Glomerular visceral epithelial cell (primary cell): ENCODE measurements at regions not wholly inside any gene's neighbourhood (a gene's known extent, or its start where the extent isn't known, plus 50 kb on each side); places are given as distances from the start of the nearest gene placed in this dataset.

Experiments used
- DNase-seq: peaks from one replicate; pipeline ENCODE4 v3.0.0-alpha.2; 2016; ENCODE audit errors: extremely low spot score

DNA sequence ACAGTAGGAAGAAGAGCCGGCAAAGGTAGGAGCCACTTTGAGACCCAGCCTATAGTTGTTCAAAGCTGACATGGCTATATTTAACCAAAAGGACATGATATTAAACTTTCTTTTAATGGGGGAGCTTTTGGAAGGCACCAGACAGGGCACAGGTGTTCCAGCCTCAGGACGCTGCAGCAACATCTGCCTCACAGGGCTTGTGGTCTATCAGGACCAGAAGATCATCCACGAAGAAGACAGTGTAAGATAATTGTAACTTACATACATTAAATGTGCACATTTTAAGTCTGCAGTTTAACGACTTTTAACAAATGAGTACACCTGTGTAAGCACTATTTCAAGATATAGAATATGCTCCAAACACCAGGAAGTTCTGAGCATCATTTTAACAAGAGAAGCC lies 168.2 kb upstream of the PMEPA1 start:
- DNase-seq: no peak

DNA sequence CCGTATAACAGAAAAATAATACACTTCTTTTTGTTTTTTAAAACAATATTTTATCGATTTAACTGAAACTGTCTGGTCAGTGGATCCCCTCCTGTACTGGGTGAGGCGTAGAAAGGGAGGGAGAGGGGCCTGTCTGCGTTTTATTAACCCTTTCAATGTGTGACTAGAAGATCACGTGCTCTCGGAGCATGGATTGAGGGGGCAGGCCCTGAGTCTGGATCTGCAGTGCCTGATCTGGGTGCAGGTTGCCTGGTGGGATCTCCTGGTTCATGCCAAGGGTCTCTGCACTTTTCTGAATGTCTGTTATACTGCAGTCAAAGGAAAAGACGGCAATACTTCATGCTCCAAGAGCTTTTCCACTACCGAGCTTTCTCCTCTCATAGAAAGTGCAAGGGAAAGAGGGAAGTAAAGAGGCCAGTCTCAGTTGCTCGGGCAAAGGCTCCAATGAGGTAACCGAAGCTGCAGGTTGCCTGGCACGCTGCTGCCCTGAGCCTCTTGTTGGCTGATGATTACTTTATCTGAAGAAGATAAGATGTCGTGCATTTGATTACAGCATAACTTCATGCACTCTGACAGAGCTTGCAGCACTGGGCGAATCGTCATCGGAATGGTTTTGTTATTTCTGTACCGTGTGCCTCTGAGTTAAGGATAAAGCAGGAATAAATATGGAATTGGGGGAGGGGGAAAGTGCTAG lies 167.5 kb upstream of the PMEPA1 start:
- no peak for DNase-seq

DNA sequence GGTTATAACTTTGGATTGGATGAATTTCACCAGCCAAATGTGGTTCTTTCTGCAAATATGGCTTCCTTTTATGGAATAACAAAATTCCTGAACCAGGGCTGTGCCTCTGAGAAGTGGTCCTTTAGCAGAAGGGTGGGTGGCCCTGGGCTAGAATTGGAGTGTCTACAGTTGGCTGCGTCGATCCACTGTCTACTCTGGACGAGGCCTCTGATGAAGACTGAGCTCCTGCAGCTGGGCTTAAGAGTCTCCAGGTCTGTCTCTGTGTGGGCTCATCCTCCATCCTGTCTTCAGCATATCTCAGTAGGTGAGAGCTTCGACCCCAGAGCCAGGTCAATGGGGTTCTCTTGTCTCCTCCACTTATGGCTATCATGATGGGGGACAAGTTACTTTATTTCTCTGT lies 166.3 kb upstream of the PMEPA1 start:
- DNase-seq: no peak

DNA sequence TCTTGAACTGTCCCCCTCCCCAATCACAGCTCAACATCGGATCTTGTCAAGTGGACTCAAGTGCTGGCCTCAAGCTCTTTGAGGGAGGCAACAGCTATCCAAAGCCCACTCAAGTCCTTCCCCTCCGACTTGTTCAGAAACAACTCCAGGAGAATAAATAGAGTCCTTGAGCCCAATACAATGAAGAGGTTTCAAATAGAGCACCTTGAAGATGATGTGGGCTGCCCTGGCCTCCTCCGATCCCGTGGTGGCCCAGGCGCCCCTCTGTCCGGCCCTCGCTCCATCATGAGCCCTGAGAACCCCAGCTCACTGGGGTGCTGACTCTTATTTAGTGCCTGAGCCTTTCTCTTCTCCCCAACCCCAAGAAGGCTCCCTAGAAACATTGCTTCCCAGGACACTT lies 164.3 kb upstream of the PMEPA1 start:
- DNase-seq: no peak

DNA sequence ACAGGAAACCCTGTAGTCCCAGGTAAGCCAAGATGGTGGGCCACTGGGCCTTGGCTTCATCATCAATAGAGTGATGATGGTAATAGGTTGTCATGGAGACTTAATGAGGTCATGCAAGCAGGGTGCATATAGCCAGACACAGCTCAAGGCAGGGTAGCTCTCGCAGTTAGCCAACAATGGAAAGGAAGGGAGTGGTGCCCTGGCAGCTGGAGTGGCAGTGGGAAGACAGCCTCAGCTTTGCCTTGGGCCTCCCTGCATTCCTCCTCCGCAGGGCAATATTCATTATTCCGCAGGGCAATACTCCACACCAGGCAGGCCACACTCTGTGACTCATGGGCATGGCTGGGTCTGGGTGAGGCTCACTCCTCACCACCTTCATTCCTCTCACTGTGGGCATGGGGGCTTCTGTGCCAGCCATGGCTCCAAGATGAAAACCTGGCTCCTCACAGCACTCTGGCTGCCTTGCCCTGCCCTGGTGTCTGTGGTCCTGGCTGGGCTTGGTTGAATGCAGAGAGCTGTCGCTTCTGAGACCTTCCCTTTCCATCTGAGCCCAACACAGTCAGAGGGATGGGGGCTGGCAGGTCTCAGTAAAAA lies 163.1 kb upstream of the PMEPA1 start:
- no peak for DNase-seq

DNA sequence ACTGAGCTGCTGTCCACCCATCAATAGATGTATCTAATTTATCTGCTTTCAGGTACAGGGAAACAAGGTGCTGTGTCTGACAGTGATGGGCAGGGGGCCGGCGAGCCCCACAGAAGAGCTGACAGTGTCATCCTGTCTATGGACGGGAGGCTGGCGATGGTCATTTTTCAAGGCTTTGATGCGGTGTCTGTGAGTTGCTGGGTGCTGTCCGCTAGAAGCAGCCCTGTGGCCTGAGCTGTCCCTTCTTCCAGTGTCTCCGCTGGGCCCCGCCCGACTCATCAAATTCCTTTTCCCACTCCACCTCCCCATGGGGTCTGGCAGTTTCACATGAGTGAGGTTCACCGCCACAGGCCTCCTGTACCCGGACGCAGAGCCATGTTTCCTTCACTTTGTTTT lies 161.4 kb upstream of the PMEPA1 start:
- DNase-seq: no peak

DNA sequence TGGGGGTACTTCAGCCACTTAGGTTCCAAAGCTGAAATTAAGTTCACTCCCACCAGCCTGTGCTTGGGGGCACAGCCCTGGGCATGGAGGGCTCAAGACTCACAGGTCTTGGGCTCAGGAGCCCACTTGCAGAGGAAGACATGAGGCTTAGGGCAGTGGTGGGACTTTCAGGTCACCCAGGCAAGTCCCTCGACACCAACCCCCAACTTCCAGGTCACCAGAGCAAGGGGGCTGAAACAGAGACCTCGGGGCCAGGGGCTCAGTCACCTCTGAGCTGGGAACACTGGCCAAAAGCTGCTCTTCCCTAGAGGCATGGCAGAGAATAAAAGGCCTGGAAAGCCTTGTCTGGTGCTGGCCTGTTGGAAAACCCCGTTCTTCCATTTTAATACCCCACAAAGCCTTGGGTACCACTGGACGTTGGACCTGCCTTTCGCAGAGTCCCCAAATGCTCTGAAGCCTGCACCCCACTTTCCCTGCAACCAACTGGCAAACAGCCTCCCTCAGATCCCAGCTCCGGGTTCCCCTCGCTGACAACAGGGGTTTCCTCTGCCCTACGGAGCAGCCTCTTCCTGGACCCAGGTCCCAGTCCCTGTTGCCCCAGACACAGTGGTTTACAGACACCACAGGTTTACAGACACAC lies 160.9 kb upstream of the PMEPA1 start:
- no peak for DNase-seq

DNA sequence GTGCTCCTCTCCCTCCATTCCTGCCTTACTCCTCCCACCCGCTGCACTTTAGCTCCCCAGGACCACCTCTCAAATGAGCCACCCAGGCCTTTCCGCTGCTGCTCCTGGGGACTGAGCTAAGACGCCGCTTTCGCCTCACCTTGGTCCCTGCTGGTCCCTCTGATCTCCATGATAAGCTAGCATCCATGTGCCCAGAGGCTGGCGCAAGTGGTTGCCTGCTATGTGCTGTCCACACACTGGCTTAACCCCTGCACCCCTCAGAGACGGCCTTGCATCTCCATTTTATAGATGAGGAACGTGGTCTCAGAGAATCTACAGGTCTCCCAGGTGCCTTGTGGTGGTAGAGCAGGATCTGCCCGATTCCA lies 160.1 kb upstream of the PMEPA1 start:
- no peak for DNase-seq

DNA sequence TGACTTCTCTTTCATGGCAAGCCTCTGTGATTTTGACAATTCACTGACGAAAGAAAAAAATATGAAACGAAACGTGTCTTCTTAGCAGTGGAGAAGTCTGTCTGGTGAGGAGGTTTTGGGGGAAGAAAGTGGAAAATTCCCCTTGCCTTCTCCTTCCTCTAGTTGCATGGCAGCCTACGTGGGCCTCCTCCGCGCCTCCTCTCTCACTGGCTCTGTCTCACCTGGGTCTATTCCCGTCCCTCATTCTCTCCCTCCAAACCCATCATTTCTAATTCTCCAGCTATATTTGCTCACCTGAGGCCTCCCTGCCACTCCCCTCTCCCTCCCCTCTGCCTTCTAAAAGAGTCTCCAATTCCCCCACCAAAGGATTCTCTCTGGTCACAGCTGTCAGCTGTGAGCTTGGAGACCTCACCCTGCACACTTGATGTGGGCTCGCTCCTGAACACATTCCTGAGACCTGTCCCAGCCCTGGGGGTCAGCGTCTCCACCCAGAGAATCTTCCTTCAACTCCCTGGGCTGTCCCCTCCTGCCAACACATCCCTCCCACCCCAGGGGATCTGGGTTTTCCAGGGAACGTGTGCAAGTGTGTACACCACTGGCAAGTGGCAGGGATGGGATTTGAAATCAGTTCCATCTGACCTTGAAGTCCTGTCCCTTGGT lies 159.6 kb upstream of the PMEPA1 start:
- no peak for DNase-seq

DNA sequence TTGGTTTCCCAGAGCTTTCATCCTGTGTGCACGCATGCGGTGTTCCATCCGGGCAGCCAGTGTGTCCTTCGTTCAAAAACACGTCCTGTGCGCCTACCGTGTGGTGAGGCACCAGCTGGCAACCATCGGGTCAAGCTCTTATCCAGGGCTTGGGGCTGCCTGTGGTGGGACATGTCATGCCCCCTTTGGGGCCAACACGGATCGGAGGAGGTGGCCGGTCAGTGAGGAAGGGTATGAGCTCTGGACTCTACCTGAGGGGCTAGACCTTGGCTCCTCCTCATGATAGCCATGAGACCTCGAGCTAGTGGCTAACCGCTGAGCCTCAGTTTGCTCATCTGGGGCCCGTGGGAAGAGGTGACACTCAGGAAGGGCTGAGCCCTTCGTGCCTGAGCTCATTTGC lies 158.5 kb upstream of the PMEPA1 start:
- no peak for DNase-seq

DNA sequence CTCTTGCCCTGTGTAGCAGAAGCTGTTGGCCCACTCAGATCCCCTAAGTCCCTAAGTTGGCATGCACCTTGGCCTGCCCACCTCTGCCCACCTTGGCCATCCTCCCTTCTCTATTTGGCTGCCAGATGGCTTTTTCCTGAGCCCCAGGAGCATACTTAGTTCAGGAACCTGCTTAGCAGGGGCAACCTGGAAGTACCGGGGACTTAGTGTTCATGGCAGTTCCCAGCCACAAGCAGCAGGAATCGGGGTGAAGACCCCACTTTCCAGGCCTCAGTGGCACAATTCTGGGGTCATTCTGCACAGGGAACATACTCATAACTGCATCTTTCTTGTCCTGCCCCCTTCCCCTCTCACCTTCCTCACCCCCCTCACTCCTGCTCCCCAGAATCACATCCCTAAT lies 158.0 kb upstream of the PMEPA1 start:
- no peak for DNase-seq

DNA sequence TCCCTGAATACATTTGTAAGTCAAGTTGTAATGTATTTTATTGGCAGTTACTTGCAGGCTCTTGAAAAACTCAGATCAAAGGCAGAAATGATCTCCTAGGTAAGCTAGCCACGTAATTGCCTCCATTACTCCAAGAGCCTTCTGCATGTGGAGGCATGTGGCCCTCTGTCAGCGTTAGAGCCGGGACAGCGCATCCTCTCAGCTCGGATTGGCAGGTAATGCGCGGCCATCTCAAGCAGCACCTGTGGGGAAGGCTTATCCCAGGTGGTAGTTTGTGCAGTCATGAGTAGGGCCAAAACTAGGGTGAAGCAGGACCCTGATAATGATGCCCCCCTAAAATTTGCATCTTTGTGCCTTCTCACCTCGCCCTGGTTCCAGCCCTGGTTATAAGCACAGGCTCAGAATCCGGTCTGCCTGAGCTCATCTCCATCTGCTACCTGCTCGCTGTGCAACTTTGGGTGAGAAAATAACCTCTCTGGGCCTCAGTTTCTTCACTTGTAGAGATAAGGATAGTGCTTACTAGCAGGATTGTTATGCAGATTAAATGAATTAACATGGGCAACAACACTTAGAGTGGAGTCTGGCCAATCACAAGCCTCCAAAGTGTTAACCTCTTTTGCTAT lies 157.5 kb upstream of the PMEPA1 start:
- no peak for DNase-seq

DNA sequence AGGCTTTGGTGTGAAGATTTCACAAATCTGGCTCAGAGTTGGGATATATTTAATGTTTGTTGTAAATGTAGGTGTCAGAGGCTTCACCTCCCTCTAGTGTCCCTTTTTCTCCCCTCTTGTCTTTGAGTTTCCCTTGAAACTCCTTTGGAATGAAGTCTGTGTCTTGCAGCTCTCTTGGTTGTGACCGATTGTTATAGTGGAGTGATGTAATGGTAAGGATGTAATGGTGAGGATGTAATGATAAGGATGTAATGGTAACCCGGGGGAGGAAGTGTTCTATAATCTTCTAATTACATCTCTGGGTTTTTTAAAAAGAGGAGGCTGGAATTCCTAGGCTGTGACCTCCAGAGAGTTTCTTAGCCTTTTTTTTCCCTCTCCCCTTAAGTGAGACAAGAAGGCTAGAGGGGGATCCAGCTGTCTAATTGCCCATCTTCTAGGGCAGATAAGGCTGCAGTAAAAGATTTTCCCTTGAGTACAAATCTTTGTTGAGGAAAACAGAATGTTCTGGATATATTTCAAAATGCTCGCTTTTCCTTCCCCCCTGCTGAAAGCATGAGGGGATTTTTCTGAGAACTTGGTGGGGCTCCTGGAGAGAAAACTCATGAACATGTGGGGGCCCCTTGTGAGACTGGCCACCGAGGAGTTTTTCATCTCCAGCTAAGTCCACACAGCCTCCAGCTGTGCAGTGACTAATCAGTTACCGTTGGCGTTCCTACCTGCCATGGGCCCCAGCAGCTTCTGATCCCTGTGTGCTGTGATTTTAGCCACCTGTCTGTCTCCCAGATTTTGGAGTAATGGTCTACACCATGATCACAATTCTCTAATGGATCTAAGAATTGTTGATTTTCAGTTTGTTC lies 156.7 kb upstream of the PMEPA1 start:
- no peak for DNase-seq

DNA sequence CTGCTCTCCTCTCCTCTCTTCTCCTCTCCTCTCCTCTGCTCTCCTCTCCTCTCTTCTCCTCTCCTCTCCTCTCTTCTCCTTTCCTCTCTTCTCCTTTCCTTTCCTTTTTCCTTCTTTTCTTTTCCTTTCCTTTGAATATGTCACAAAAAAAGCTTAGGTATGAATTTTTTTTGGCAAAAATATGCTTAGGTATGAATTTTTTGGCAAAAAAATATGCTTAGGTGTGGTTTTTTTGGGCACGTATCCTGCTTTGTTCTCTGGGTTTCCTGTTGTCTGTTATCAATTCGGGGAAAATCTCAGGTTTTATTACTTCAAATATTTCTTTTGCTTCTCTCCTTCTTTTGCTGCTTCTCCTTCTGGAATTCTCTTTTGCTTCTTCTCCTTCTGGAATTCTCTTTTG lies 155.5 kb upstream of the PMEPA1 start:
- DNase-seq: no peak

DNA sequence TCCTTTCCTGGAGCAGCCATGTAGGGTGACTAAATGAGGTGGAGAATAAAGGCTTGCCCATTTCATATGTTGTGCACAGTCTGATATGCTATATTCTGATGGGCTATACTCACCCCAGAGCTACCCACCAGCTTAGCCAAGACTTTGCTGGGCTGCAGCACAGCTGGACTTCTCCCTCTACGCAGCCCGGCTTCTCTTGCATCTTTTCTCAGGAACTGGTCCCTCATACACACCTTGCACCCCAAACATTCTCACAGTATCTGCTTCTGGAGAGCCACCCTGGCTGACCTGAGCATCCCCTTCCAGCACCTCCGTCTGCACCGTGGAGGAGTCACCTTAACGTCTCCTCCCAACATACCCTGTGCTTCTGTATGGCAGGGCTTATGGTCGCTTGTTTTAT lies 150.8 kb upstream of the PMEPA1 start:
- DNase-seq: no peak

DNA sequence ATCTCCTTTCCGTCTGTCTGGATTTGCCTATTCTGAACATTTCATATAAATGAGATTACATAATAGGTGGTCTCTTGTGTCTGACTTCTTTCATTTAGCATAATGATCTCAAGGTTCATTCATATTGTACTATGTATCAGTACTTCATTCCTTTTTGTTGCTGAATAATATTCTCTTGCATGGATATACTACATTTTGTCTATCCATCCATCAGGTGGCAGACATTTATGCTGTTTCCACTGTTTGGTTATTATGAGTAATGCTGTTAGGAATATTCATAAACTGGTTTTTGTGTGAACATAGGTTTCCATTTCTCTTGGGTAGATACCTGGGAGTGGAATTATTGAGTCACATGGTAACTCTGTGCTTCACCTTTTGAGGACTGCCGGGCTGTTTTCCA lies 148.2 kb upstream of the PMEPA1 start:
- no peak for DNase-seq

DNA sequence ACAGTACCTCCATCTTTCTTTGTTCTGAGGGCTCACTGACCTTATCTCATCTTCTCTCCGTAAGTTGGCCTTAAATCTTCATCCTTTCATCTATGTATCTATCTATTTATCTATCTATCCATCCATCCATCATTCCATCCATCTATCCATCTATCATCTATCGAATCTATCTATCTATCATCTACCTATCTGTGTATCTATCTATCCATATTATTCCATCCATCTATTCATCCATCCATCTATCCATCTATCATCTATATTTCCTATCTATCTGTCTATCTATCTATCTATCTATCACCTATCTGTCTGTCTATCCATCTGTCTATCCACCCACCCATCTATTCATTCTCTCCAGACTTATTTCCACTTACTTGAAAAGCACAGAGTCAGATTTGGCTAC lies 147.3 kb upstream of the PMEPA1 start:
- no peak for DNase-seq

DNA sequence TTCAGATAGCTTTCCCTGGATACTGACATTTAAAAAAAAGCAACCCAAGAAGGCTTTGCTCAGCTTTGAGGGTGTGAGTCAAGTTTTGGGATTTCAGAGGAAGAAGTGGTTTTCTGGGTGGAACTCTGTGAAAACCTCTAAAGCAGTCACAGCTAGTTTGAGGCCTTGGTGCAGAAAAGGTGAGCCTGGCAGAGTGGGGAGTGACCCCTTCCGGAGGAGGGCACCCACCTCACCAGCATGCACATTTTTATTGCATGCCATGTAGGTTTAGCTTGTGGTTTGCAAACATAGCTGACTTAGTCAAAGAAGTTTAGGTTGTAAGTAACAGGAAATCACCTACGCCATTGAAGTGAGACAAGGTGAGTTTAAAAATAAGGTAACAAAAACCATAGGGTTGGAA lies 146.8 kb upstream of the PMEPA1 start:
- no peak for DNase-seq

DNA sequence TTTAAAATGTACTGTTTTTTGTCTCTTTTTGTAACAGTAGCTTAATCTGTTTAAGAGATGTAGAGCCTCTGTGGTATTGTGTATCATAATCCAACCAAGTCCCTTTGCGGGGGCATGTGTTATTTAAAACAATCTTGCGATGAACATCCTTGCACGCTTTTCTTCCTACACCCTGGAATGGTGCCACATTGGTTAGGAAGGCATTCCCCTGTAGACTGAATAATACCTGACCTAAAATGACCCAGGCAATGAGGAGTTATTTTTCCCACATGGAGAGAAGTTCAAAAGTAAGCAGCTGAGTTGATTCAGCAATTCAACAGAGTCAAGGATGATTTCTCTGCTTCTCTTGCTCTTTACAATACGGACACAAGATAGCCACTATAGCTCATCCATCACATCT lies 142.0 kb upstream of the PMEPA1 start:
- no peak for DNase-seq

DNA sequence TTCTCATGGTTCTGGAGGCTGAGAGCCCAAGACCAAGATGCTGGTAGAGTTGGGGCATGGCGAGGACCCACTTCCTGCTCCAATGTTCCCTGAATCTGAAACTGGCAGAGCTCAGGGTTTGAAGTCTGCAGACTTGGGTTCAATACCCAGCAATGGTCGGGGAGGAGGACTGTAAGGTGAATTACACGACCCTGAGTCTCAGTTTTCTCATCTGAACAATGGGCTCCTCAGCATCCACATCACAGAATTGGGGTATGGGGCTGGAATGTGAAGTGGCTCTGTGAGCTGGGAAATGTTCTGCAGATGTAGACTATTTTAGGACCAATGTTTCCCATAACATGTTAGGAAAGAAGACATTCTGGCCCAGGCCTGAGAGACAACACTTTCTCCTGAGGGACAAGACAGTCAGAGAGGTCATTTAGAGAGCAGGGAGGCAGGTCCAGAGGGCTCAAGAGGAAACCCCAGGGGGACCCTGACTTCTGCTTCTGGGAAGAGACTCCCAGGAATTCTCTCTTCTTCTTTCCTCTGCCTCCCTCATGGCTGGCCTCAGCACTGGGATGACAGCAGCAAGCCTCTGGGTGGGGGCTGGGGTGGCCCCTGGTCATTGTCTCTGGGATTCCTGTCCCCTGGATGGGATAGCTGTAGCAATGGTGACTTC lies 141.3 kb upstream of the PMEPA1 start:
- DNase-seq: no peak

DNA sequence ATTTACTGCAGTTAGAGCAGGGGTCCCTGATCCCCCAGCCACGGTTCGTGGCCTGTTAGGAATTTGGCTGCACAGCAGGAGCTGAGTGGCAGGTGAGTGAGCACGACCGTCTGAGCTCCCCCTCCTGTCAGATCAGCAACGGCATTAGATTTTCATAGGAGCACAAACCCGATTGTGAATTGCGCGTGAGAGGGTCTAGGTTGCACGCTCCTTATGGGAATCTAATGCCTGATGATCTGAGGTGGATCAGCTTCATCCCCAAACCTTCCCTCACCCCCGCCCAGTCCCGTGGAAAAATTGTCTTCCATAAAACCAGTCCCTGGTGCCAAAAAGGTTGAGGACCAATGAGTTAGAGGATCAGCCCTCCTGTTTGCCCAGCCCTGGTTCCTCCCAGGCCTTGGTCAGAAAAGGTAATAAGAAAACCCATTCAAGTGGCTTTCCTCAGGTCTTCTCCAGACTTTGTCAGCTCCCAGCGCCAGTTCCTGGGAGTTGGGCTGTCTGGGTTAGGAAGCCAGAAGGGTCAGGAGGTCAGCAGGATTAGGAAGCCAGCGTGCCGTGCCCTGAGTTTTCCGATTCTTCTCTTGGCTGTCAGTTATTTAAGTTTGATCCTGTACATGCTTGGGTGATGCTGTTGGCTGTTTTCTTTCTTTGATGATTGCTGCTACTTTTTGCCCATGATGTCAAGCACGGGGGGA lies 139.9 kb upstream of the PMEPA1 start:
- no peak for DNase-seq
